HG03342 (cell line): ENCODE measurements at regions not wholly inside any gene's neighbourhood (a gene's known extent, or its start where the extent isn't known, plus 50 kb on each side); places are given as distances from the start of the nearest gene placed in this dataset.
"Not testable (repeated sequence)": the region's sequence is repeated elsewhere in the genome, so short reads cannot be mapped to it uniquely, and the experiment has no call there.

Experiments
- ATAC-seq: cut with Tn5 transposase; IDR thresholded peaks from one replicate; pipeline ENCODE4 v1.9.1; 2021; ENCODE audit warnings: mild to moderate bottlenecking, moderate library complexity; ENCODE audit not compliant: unreplicated experiment

DNA sequence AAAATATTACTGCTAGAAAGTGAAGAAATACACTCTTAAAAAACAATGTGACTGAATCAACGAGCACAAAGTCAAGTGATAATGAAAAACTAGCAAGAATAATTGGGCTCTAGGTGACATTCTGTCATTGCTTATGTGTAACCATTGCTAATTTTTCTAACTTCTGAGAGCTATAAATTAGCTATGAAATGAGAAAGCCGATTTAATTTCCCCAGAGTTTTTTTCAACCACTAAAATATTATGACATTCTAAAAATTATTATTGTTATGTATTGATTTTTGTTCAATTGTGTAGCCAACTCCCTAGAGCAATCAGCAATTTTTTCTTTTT is 458.6 kb upstream of the ATXN8OS start:
- ATAC-seq: no peak

DNA sequence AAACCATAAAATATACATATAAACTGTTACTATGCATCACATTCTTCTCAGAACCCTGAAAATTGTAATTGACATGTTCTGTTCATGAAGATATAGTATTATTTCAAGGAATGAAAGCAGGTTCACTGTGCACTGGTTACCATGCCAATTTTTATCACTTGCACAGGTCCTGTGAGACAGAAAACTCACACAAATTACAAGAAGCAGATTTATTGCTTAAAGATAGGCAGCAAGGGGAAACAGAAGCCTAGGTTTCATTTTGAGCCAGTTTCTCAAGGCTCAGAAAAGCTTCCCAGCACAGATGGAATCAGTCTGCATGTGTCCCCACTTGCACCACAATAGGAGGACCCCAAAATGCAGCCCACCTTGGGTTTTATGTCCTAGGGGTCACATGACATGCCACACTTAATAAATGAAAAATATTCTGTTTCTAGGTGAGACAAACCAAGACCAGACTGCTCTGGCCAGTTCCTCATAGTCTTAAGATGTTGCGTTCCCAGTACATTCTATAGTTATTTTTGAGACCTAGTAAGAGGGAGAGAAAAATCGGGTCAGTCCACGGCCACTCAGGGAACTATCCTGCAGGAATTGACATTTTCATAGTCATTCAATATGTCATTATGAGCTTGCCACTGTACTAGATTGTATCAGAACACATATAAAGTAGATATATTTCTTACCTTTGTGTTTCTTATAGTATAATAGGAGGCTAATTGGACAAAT is 459.1 kb upstream of the ATXN8OS start:
- ATAC-seq: no peak

DNA sequence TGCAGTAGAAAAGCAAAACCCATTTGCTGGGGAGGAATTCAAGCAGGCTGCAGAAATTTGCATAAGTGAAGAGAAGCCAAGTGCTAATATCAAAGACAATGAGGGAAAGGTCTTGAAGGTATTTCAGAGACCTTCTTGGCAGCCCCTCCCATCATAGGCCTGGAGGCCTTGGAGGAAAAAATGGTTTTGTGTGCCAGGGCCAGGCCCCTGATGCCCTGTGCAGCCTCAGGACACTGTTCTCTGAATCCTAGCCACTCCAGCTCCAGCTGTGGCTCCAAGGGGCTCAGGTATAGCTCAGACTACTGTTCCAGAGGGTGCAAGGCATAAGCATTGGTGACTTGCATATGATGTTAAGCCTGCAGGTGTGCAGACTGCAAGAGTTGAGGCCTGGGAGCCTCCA is 463.2 kb upstream of the ATXN8OS start:
- ATAC-seq: no peak

DNA sequence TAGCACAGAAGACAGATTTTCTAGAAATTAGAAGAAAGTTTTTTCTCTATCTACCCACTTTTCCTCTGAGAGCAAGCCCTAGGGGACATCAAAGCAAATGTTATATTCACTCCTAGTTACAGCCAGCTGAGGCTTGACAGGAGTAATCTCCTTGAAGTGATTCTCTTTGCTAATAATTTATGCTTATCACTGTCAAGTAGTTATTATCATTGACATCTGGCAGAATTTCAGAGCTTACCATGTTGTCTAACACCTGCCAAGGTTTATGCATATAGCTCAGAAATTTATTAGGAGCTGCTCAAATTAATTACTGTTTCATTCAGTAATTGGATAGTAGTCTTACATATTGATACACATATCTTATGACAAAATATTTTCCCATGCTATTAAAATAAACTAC is 465.9 kb upstream of the ATXN8OS start:
- no peak for ATAC-seq

DNA sequence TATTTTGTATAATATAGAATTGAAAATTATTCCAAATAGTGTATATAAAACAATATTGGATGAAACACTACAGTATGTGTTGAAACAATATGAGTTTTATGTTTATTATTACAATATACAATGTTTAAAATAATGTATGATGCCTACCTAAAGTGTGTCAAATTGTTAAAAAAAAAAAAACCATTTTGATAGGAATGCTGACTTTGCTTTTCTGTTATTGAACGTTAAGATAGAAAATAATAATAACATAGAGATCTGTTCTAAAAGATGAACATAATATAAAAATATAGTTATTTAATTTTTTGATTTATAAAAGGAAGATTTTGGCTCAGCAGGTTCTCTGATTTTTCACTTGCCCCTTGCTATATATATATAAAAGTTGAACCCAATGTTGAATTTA is 474.6 kb upstream of the ATXN8OS start:
- ATAC-seq: no peak

DNA sequence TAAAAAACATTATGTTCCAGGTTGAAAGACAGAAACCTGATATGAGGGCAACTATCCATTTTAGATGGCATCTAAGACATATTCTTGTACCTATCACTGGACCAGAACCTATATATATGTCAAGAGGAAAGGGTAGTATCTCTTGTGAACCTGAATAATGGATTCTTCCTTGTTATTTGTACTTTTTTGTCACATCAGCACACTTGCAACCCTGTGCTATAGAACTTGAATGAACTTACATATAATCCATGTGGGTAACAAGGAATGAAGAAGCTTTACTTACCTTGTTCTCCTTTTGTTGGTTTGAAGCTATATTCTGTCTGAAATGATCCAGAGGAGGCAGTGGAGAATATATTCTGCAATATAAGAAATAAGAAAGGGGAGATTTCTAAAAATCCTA is 483.7 kb upstream of the ATXN8OS start:
- no peak for ATAC-seq

DNA sequence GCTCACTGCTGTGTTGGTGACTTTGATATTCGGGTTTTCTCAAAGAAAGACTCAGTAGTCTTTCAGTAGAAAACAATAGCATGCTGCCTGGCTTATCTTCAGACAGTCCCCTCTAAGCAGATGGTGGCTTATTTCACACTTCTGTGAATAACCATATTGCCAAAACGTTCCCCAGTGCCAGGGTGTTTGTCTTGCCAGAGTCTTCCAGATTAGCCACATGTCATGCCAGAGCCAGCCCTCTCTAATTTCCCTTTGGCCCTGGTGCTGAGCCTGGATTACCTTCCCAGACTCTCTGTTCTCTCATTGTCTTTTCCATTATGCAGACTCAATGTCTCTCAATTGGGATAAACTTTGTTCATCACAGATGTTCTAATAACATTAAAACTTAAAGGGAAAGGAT is 488.0 kb upstream of the ATXN8OS start:
- no peak for ATAC-seq

DNA sequence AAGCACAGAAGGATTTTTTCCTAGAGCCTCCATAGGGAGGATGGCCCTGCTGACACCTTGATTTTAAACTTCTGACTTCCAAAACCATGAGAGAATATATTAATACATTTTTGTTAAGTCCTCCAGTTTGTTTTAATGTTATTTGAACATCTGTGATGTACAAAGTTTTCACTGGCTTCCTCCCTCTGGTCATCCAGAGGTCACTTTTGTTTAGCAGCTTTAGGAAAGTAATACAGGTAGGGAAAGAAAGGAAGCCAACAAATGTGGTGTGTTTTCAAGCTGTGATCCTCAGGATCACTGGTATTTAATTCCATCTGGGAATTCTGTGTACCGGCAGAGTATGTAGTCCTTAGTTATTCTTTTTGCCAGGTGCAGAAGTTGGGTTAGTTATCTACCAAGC is 488.8 kb upstream of the ATXN8OS start:
- ATAC-seq: no peak

DNA sequence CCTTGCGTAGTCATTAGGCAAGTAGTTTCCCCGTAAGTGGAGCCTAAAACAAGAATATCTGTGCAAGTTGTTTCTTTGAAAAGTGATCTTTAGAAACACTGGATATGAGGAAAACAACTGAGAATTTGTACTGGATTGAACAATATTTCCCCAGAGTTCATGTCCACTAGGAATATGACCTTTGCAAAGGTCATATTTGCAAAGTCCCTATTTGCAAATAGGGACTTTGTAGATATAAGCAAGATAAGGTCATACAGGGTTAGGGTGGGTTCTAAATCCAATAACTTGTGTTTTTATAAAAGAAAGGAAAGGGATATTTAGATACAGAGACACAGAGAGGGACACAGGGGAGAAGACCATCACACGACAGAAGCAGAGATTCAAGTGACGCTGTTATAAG is 489.2 kb upstream of the ATXN8OS start:
- no peak for ATAC-seq

DNA sequence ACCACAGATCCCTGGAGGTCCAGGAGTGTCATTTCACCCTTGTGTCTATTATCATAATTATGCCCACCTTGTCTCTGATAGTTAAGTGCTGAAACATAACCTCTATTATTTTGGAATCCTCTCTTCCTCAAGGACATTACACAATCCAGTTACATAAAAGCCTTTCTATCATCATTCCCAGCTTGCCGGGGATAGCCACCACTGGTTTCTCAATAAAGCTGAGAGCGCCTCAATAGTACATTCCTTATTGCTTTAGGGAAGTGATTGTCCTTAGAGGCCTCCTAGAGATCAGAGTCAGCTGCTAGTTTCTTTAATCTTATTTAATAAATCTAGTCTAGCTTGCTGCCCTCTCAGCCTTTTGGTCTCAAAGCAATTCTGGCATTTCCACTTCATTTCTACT is 490.0 kb upstream of the ATXN8OS start:
- ATAC-seq: no peak

DNA sequence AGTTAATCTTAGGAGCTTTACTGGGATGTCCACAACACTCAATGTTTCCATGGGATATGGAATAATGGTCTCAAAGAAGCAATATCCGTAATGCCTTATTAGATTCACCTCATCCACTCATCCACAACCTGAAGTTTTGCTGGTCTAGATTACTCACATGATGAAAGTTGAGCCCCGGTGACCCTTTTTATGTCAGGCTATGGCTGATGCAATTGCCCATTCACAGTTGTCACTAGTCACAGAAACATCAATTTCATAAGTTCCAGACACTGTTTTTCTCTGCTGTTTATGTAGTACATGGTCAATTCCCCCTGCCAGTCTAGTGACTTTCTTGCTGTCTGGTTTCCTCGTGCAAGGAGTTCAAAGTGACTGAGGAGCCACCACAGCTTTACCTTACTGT is 491.2 kb upstream of the ATXN8OS start:
- no peak for ATAC-seq

DNA sequence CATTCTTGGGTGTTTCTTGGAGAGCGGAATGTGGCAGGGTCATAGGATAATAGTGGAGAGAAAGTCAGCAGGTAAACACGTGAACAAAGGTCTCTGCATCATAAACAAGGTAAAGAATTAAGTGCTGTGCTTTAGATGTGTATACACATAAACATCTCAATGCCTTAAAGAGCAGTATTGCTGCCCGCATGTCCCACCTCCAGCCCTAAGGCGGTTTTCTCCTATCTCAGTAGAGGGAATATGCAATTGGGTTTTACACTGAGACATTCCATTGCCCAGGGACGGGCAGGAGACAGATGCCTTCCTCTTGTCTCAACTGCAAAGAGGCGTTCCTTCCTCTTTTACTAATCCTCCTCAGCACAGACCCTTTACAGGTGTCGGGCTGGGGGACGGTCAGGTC is 492.6 kb upstream of the ATXN8OS start:
- ATAC-seq: not testable (repeated sequence)

DNA sequence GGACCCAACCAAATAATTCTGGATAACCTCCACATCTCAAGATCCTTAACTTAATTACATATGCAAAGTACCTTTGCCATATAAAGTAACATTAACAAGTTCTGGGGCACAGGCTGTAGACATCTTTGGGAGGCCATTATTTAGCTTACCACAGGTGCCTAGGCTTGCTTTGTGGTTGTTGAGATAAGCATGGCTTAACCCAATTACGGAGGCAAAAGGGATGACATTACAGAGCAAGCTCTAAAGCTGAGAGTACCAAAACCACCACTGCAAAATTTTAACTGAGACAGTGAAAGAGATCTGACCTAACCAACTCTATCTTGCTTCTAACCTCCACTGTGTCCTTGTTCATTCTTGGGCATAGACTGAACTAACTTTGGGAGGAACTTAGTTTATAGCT is 502.9 kb upstream of the ATXN8OS start:
- no peak for ATAC-seq

DNA sequence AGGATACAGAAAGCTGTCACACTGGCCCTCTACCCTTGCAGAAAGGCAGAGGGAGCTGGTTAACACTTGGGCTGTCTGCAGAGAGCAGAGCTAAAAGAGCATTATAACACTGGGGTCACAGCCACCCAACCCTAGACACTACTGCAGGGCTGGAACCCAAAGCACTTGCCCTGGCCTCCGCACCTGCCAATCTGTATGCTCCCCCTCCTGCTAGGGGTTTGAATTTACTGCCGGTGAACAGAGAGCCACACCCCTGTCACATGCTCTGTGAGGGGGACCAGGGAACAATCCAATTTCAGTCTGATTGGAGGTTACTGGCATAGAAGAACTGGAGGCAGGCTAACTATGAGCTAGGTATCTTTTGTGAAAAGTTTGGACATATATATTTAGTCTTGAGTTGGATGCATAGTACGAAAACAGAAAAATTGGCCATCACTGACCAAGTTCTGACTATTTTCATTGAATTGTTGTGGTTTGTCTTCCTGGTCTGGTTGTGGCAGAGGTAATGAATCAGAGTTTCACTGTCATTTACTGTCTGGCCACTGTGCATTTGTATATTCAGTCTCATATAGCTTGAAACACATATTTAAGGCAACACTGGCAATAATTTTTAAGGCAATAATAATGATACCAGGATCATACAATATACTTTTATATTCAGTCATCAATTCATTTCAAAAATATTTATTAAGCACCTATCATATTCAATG is 504.3 kb upstream of the ATXN8OS start:
- ATAC-seq: no peak

DNA sequence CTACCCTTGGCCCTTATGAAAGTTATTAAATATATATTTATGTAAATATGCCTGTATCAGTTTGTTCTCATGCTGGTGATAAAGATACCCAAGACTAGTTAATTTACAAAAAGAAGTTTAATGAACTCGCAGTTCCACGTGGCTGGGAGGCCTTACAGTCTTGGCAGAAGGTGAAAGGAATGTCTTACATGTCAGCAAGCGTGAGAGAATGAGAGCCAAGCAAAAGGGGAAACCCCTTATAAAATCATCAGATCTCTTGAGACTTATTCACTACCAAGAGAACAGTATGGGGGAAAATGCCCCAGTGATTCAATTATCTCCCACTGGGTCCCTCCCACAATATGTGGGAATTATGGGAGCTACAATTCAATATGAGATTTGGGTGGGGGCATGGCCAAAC is 506.0 kb upstream of the ATXN8OS start:
- no peak for ATAC-seq

DNA sequence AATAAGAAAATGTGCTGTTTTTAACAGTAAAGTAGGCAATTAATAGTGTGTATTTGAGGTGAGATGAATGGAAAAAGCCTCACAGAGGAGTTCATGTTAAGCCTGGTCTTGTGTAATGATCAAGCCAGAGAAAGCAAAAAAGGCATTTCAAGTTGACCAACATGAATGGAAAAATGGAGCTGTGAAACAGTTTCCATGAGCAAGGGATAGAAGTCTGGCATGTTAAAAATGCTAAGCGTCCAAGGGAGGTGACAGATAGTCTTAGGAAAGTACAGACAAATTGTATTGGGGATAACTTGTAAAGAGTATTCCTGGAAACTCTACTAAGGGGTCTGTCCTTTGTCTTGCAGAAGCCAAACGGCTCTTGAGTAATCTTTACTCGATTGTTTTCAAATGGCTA is 506.8 kb upstream of the ATXN8OS start:
- ATAC-seq: no peak

DNA sequence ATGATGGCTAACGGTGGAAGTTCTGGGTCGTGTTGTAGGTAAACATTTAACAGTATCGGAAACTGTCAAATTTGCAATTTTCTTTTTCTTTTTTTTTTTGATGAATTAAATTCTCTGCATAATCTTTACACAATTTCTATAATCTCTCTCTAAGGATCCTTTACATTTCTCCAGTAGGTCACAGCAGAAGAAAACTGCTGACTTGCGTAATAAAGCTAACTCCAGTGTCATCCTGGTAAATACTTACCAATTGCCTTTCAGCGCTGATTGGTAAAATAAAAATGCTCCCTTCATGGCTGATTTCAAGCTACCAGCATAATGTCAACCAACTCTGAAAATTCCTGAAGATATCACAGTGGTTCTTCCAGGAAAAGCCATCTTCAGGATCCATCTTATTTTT is 510.5 kb upstream of the ATXN8OS start:
- no peak for ATAC-seq

DNA sequence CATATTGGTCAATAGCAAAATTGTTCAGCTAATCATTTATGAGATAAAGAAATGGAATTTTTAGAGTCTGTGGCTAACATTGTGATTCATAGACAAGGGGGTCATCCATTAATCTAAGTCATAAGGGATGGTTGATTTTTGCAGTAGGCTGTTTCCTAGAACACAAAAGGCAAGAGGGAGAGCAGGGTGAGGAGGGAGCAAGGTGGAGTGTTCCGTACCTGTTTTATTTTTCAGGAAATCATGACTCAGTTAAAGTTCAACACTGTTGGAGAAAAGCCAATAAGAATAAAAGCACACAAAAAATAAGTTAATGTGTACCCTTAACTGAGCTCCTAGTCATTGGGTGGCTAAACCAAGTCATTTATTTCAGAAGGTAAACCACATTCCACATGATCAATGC is 512.4 kb upstream of the ATXN8OS start:
- no peak for ATAC-seq

DNA sequence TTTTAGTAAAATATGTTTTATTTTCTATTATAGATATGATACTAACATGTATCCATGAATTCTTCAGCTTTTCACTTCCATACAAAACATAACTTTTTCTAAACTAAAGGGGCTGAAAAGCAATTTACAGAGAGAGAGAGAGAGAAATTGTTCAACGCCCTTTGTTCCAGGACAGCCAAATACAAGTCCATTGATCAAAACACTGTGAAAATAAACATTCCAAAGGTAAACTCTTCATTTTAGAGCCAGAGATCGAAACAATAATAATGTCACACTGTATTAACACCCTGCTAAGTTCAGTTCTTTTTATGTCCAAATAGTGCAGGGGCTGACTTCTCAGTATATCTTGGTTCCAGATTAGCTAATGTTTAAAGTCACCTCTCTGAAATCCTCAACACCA is 516.2 kb upstream of the ATXN8OS start:
- no peak for ATAC-seq

DNA sequence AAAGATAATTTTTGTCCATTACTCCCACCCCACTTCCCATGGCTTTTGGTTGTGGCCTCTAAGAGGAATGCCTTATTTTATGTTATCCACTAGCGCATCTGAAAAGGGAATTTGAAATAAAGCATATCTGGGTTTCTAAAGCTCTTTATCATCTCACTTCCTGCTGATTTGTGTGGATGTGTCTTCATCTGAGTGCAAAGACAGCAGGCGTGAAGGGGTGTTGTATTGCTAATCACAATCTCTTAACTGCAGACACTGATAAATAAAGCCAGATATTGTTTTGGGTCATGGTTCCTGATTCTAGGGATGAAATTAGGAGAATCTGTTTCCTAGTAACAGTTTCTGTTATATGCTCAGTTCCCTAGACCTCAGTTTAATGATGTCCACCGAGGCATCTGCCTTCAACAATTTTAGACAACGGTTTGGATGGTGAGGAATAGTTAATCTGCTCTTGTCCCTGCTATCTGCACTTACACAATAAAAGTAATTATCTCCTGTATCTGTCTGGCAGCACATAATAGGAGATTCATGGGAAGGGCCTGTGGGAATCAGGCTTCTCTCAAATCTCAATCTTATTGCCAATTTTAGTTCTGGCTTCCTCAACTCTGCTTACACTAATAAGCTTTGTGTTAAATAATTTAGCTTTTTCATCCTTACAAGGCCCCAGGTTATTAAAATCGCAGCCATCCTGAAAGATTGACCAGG is 517.9 kb upstream of the ATXN8OS start:
- ATAC-seq: no peak

DNA sequence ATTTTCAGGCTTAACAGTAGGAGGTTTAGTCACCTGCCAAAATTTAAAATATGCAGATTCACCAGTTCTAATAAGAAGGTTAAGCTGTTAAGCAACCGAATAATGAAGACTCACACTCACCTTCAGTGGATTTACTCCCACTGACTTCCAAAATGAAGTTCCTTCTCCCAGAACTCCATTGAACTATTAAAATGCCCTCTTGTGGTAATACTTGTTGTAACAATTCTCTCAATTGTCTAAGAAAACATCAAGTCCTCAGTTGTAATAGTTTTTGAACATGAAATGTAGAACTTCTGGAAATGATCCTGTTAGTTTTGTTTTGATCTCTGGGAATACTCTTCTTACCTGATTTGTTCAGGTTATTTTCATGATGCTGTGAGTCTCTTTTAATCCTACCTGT is 522.0 kb upstream of the ATXN8OS start:
- no peak for ATAC-seq

DNA sequence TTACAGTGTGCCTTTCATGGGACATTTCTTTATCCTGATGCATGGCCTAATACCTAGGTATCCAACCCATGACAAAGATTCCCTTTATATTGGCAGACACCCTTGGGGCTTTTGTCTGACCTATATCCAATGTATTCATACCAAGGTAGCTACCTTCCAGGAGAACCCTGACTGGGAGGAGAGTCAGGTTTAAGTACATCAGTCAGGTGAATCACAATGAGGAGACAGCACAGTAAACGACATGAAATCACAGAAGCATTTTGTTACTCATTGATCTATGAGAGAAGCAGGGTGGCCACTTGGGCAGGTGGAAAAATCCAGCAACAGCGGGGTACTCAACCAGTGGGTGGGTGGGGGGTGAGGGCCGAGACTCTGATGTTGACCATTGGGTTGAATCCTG is 527.4 kb upstream of the ATXN8OS start:
- no peak for ATAC-seq
